IMR-90 (cell line): ENCODE measurements at regions not wholly inside any gene's neighbourhood (a gene's known extent, or its start where the extent isn't known, plus 50 kb on each side); places are given as distances from the start of the nearest gene placed in this dataset.

Experiments used
- ATAC-seq: fragments of 200-7000 bp; cut with Tn5 transposase; 2 replicates; pipeline ENCODE4 v1.9.1; 2020; ENCODE audit warnings: low read depth, mild to moderate bottlenecking, moderate library complexity
- BruUV-seq: library from RNA; stranded (reverse); fragments of 400-500 nt; replicated peaks from 2 replicates; lab custom pipeline; 2021; lab: Mats Ljungman, UMichigan
- CTCF ChIA-PET: fragments of 300-600 bp; formaldehyde crosslinking; extraction: SDS; loops from one replicate; lab custom pipeline; 2021; ENCODE audit warnings: antibody characterized with exemption; lab: Yijun Ruan, JAX
- POLR2A ChIA-PET: fragments of 300-600 bp; sonication (Branson Sonifier 250); formaldehyde crosslinking; loops from one replicate; lab custom pipeline; 2022; ENCODE audit warnings: antibody characterized with exemption; ENCODE audit not compliant: unreplicated experiment; lab: Charles Lee
- DNase-seq: peaks from one replicate; pipeline ENCODE4 v3.0.0; 2013
- H2AFZ ChIP-seq: replicated peaks from 2 replicates; pipeline ENCODE3; 2013; ENCODE audit warnings: low read length, mild to moderate bottlenecking; ENCODE audit not compliant: poor library complexity
- H2AK5ac ChIP-seq: 2 replicates; pipeline ENCODE4 v1.6.1; 2013; ENCODE audit warnings: low read depth, low read length, inconsistent platforms
- H2AK9ac ChIP-seq: replicated peaks from 2 replicates; pipeline ENCODE3; 2013; ENCODE audit warnings: mild to moderate bottlenecking, low read depth, low read length, moderate library complexity; ENCODE audit not compliant: poor library complexity
- H2BK120ac ChIP-seq: 2 replicates; pipeline ENCODE4 v1.6.1; 2013; ENCODE audit warnings: low read depth, low read length, inconsistent platforms
- H2BK15ac ChIP-seq: 3 replicates; pipeline ENCODE4 v1.6.1; 2013; ENCODE audit warnings: low read depth, low read length, inconsistent platforms
- H2BK20ac ChIP-seq: 2 replicates; pipeline ENCODE4 v1.6.1; 2013; ENCODE audit warnings: low read depth, mild to moderate bottlenecking, inconsistent platforms, low read length, moderate library complexity
- H2BK5ac ChIP-seq: 2 replicates; pipeline ENCODE4 v1.6.1; 2013; ENCODE audit warnings: mild to moderate bottlenecking, low read depth, low read length, inconsistent platforms; ENCODE audit not compliant: poor library complexity, severe bottlenecking
- H3K14ac ChIP-seq: replicated peaks from 2 replicates; pipeline ENCODE4 v1.6.1; 2013; ENCODE audit warnings: low read depth, low read length, inconsistent platforms
- H3K18ac ChIP-seq: 2 replicates; pipeline ENCODE4 v1.6.1; 2013; ENCODE audit warnings: low read depth, low read length, control low read depth
- H3K23ac ChIP-seq: 2 replicates; pipeline ENCODE4 v1.6.1; 2013; ENCODE audit warnings: low read depth, low read length, inconsistent platforms
- H3K27ac ChIP-seq: 2 replicates; pipeline ENCODE4 v1.5.1; 2013; ENCODE audit warnings: mild to moderate bottlenecking, control low read depth, low read length; ENCODE audit not compliant: insufficient read depth
- H3K27me3 ChIP-seq: 2 replicates; pipeline ENCODE4 v1.6.1; 2013; ENCODE audit warnings: low read length; ENCODE audit not compliant: control insufficient read depth, insufficient read depth
- H3K36me3 ChIP-seq: 2 replicates; pipeline ENCODE4 v1.6.1; 2013; ENCODE audit warnings: low read length, mixed read lengths; ENCODE audit not compliant: control insufficient read depth, insufficient read depth
- H3K4ac ChIP-seq: 2 replicates; pipeline ENCODE4 v1.6.1; 2013; ENCODE audit warnings: low read depth, low read length, inconsistent platforms
- H3K4me1 ChIP-seq: 2 replicates; pipeline ENCODE4 v1.6.1; 2013; ENCODE audit warnings: low read length, mixed read lengths; ENCODE audit not compliant: control insufficient read depth, insufficient read depth
- H3K4me2 ChIP-seq: 2 replicates; pipeline ENCODE4 v1.6.1; 2013; ENCODE audit warnings: low read depth, mild to moderate bottlenecking, control low read depth, low read length, moderate library complexity
- H3K4me3 ChIP-seq: 2 replicates; pipeline ENCODE4 v1.5.1; 2013; ENCODE audit warnings: low read depth, mild to moderate bottlenecking, control low read depth, low read length, moderate library complexity; ENCODE audit not compliant: insufficient read depth
- H3K56ac ChIP-seq: 2 replicates; pipeline ENCODE4 v1.6.1; 2013; ENCODE audit warnings: low read length, inconsistent platforms; ENCODE audit not compliant: insufficient read depth; ENCODE audit errors: extremely low read depth
- H3K79me1 ChIP-seq, 2 experiments: 2 replicates each; pipeline ENCODE4 v1.6.1; 2013; ENCODE audit warnings: low read length in 2 of 2, inconsistent platforms in 1 of 2, low read depth in 1 of 2
- H3K9ac ChIP-seq: 2 replicates; pipeline ENCODE4 v1.6.1; 2013; ENCODE audit warnings: low read depth, low read length, control low read depth
- H3K9me1 ChIP-seq: 2 replicates; pipeline ENCODE4 v1.6.1; 2013; ENCODE audit warnings: low read length, inconsistent platforms; ENCODE audit not compliant: insufficient read depth
- H3K9me3 ChIP-seq: 2 replicates; pipeline ENCODE4 v1.6.1; 2013; ENCODE audit warnings: low read length; ENCODE audit not compliant: control insufficient read depth, insufficient read depth
- H4K20me1 ChIP-seq: 2 replicates; pipeline ENCODE4 v1.6.1; 2013; ENCODE audit warnings: low read length, inconsistent platforms; ENCODE audit not compliant: insufficient read depth
- H4K5ac ChIP-seq: 2 replicates; pipeline ENCODE4 v1.6.1; 2013; ENCODE audit warnings: mild to moderate bottlenecking, low read depth, low read length, control low read depth
- H4K8ac ChIP-seq, 2 experiments: 2 replicates each; pipeline ENCODE4 v1.6.1; 2013; ENCODE audit warnings: low read depth in 2 of 2, low read length in 2 of 2, control low read depth in 1 of 2, inconsistent platforms in 1 of 2
- H4K91ac ChIP-seq: 2 replicates; pipeline ENCODE4 v1.6.1; 2013; ENCODE audit warnings: low read depth, low read length, inconsistent platforms; ENCODE audit not compliant: insufficient read depth
- BHLHE40 ChIP-seq: fragments of 150-350 bp; IDR thresholded peaks from 2 replicates; pipeline ENCODE4 v1.6.1; 2016; ENCODE audit warnings: mild to moderate bottlenecking, low read depth, low read length
- CHD1 ChIP-seq: IDR thresholded peaks from 2 replicates; pipeline ENCODE4 v1.6.1; 2012; ENCODE audit warnings: low read depth, low read length, improper control_type of control experiment
- MAFK ChIP-seq: IDR thresholded peaks from 2 replicates; pipeline ENCODE4 v1.6.1; 2012; ENCODE audit warnings: low read depth, low read length, improper control_type of control experiment
- MAZ ChIP-seq: IDR thresholded peaks from 2 replicates; pipeline ENCODE4 v1.6.1; 2012; ENCODE audit warnings: low read depth, mild to moderate bottlenecking, low read length, improper control_type of control experiment, moderate library complexity, borderline replicate concordance
- POLR2A ChIP-seq: IDR thresholded peaks from 2 replicates; pipeline ENCODE4 v1.6.1; 2012; ENCODE audit warnings: mild to moderate bottlenecking, low read depth, low read length
- RFX5 ChIP-seq: IDR thresholded peaks from 2 replicates; pipeline ENCODE4 v1.8.0; 2012; ENCODE audit warnings: low read depth, mild to moderate bottlenecking, low read length, moderate library complexity
- WGBS, 2 experiments: methylation state at CpG; one replicate each; pipeline versions ENCODE4 v1.1.5 to v1.1.7; 2013; ENCODE audit warnings: missing lambda C conversion rate in 2 of 2; ENCODE audit not compliant: insufficient read length in 1 of 2; ENCODE audit errors: extremely low coverage in 2 of 2; 5-methylcytosine and 5-hydroxymethylcytosine counted together
- dilution Hi-C: fragments of 300-500 bp; cut with HindIII; formaldehyde crosslinking; loops from one replicate; pipeline ENCODE4 v1.14.3; 2018; ENCODE audit warnings: low sequenced_read_pairs; ENCODE audit not compliant: unreplicated experiment
- in situ Hi-C: fragments of 300-500 bp; cut with MboI; formaldehyde crosslinking; loops from 3 replicates; pipeline ENCODE4 v1.14.3; 2019; ENCODE audit warnings: low sequenced_read_pairs, inconsistent platforms, mixed read lengths
- intact Hi-C: fragments of 100-400 bp; cut with micrococcal nuclease; formaldehyde crosslinking; loops from 2 replicates; pipeline ENCODE4 v1.10.0; 2022
- TF ChIP-seq, protein P1 (sequence below): fragments of 150-350 bp; IDR thresholded peaks from 2 replicates; pipeline ENCODE4 v1.6.1; 2016; ENCODE audit warnings: low read depth, mild to moderate bottlenecking, low read length, moderate library complexity, borderline replicate concordance

DNA sequence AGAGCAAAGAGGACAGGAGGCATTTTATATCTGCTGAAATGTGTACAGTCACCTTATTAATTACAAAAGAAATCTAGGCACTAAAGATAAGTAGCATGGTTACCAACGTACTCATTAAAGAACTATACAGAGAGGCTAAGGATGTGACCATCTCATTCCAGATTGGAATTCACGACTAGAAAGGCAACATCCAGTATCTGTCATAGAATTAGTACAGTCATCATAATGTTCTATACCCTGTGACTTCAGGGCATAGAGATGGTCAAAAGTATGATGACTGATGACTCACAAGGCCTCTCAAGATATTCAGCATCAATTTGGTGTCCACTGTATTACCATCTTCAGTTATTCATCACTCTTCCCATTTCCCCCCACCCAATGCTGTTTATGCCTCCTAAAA, 144.0 kb upstream of the PLEKHG7 start (continued):
- TF ChIP-seq MAZ = no peak
- no peak for TF ChIP-seq RFX5
- no peak for TF ChIP-seq POLR2A
- no peak for TF ChIP-seq CHD1
- TF ChIP-seq MAFK = no peak

DNA sequence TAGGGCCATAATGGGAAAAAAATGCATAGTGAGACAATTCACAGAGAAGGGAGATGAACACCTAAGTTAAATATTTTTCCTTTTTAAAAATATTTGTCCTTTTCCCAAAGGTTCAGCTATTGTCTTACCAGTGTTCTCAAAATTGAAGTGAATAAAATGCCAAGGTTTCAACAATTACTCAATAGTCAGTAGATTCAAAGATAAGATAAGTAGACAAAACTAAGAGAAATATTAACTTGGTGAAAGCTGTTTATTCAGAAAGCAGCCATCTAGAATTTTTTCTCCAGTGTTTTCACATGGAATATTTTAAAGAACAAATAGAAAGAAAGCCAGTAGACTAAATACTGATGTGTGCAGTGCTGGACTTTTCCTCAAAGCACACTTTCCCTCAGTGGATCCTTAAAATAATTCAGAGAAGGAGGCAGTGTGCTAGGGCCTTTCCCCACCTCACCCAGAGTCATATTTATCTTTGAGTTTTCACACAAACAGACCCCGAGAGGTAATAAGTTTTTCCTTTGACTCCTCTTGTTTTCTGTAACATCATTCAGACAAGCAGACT, 144.5 kb upstream of the PLEKHG7 start:
- Histone ChIP-seq H3K9me3 (no peaks in the 10 kb centered on the region), H2AFZ (no peak overlapping the region), H3K36me3 (no peaks in the 10 kb centered on the region), H3K4me2 (no peak overlapping the region), H2BK15ac (no peak overlapping the region; the same call in 2 of the 3 replicates), H2BK5ac (no peak overlapping the region), H3K27ac (no peak overlapping the region), H3K79me1 (no peaks in the 10 kb centered on the region), H2BK120ac (no peak overlapping the region), H3K9me1 (no peaks in the 10 kb centered on the region), H3K27me3 (no peaks in the 10 kb centered on the region), H2AK5ac (no peak overlapping the region), H4K20me1 (no peaks in the 10 kb centered on the region), H3K4me3 (no peak overlapping the region), H2BK20ac (no peak overlapping the region), H3K9ac (no peak overlapping the region), H3K4me1 (peaks cover 6% of the 10 kb centered on the region), H3K23ac (no peak overlapping the region), H3K18ac (no peak overlapping the region), H2AK9ac (no peak overlapping the region), H3K14ac (no peak overlapping the region), H3K4ac (no peak overlapping the region), H4K91ac (no peak overlapping the region), H4K5ac (no peak overlapping the region), H3K56ac (no peak overlapping the region), H4K8ac (no peak overlapping the region)
- intact Hi-C loops (no loop called here), in situ Hi-C loops (no loop called here), dilution Hi-C loops (no loop called here)
- CTCF ChIA-PET = interaction anchor here (0.6 kb wide), 1 partner anchor 170 kb away, joined by 4 read pairs; no protein-coding TSS in a partner anchor
- no peak for TF ChIP-seq BHLHE40
- TF ChIP-seq, protein P1, sequence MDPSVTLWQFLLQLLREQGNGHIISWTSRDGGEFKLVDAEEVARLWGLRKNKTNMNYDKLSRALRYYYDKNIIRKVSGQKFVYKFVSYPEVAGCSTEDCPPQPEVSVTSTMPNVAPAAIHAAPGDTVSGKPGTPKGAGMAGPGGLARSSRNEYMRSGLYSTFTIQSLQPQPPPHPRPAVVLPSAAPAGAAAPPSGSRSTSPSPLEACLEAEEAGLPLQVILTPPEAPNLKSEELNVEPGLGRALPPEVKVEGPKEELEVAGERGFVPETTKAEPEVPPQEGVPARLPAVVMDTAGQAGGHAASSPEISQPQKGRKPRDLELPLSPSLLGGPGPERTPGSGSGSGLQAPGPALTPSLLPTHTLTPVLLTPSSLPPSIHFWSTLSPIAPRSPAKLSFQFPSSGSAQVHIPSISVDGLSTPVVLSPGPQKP = no peak
- TF ChIP-seq MAZ = no peak
- ATAC-seq = no peak
- POLR2A ChIA-PET = no interaction called here
- no CpG with 5 or more reads among the region's 1 CpG for WGBS, 2 experiments
- no TSS peak for BruUV-seq
- no peak for DNase-seq
